Panc1 (cell line): ENCODE measurements at regions not wholly inside any gene's neighbourhood (a gene's known extent, or its start where the extent isn't known, plus 50 kb on each side); places are given as distances from the start of the nearest gene placed in this dataset.

Experiments
- ATAC-seq: fragments of 200-7000 bp; cut with Tn5 transposase; 2 replicates; pipeline ENCODE4 v1.9.1; 2020; ENCODE audit warnings: mild to moderate bottlenecking, moderate library complexity
- BruUV-seq: library from RNA; stranded (reverse); fragments of 400-500 nt; replicated peaks from 2 replicates; lab custom pipeline; 2021; lab: Mats Ljungman, UMichigan
- CTCF ChIA-PET: fragments of 300-600 bp; sonication (Branson Sonifier 250); formaldehyde crosslinking; loops from one replicate; lab custom pipeline; 2022; ENCODE audit warnings: antibody characterized with exemption; lab: Charles Lee
- POLR2A ChIA-PET: fragments of 300-600 bp; sonication (Branson Sonifier 250); formaldehyde crosslinking; loops from one replicate; lab custom pipeline; 2022; ENCODE audit warnings: antibody characterized with exemption; lab: Charles Lee
- DNase-seq: peaks from one replicate; pipeline ENCODE4 v3.0.0-alpha.2; 2010; ENCODE audit warnings: low read depth, low spot score
- H3K27ac ChIP-seq: 2 replicates; pipeline ENCODE4 v1.5.1; 2011; ENCODE audit warnings: mild to moderate bottlenecking, low read length, inconsistent platforms
- H3K27me3 ChIP-seq: fragments of 200-500 bp; sonication (Bioruptor generic); 2 replicates; pipeline ENCODE4 v1.6.0; 2014; ENCODE audit warnings: low read length, inconsistent platforms; ENCODE audit not compliant: control insufficient read depth, insufficient read depth
- H3K36me3 ChIP-seq: fragments of 200-500 bp; sonication (Bioruptor generic); 2 replicates; pipeline ENCODE4 v1.5.1; 2014; ENCODE audit warnings: inconsistent platforms, mild to moderate bottlenecking, low read length, moderate library complexity; ENCODE audit not compliant: control insufficient read depth, insufficient read depth
- H3K4me1 ChIP-seq: 2 replicates; pipeline ENCODE4 v1.5.1; 2011; ENCODE audit warnings: inconsistent platforms, mild to moderate bottlenecking, low read length, moderate library complexity; ENCODE audit not compliant: control insufficient read depth, insufficient read depth
- H3K4me3 ChIP-seq, 2 experiments: 2 replicates each; pipeline ENCODE4 v1.5.1; 2011 to 2012; ENCODE audit warnings: low read depth in 2 of 2, low read length in 2 of 2, mild to moderate bottlenecking in 2 of 2, inconsistent platforms in 1 of 2, moderate library complexity in 1 of 2
- H3K9me3 ChIP-seq: fragments of 200-500 bp; sonication (Bioruptor generic); 2 replicates; pipeline ENCODE4 v1.5.1; 2014; ENCODE audit warnings: low read depth, mild to moderate bottlenecking, inconsistent platforms, low read length, moderate library complexity; ENCODE audit not compliant: control insufficient read depth, insufficient read depth
- CTCF ChIP-seq: fragments of 450-650 bp; IDR thresholded peaks from 2 replicates; pipeline ENCODE4 v1.5.1; 2017; ENCODE audit warnings: mild to moderate bottlenecking
- POLR2AphosphoS5 ChIP-seq: IDR thresholded peaks from 2 replicates; pipeline ENCODE4 v1.6.1; 2012; ENCODE audit warnings: mild to moderate bottlenecking, low read depth, low read length, moderate library complexity
- REST ChIP-seq, 2 experiments: IDR thresholded peaks; 2 replicates each; pipeline ENCODE4 v1.6.1; 2011 to 2012; ENCODE audit warnings: low read depth in 2 of 2, control low read depth in 1 of 2, low read length in 1 of 2, mild to moderate bottlenecking in 1 of 2, moderate library complexity in 1 of 2; ENCODE audit not compliant: insufficient read depth in 1 of 2
- SIN3A ChIP-seq: IDR thresholded peaks from 2 replicates; pipeline ENCODE4 v1.6.1; 2012; ENCODE audit warnings: low read depth, mild to moderate bottlenecking, low read length, moderate library complexity, borderline replicate concordance; ENCODE audit not compliant: insufficient read depth
- TCF7L2 ChIP-seq: IDR thresholded peaks from 2 replicates; pipeline ENCODE4 v1.6.1; 2011; ENCODE audit warnings: mild to moderate bottlenecking, low read depth, low read length, inconsistent platforms
- in situ Hi-C: cut with HindIII; loops from 2 replicates; pipeline ENCODE4 v1.10.0; 2016; ENCODE audit warnings: low sequenced_read_pairs, low pct_unique_long_range_greater_than_20kb
- intact Hi-C: fragments of 100-400 bp; cut with micrococcal nuclease; formaldehyde crosslinking; loops from one replicate; pipeline ENCODE4 v1.10.0; 2022; ENCODE audit not compliant: unreplicated experiment

- DNase-seq, result no peak
Measured at GRCh38 chr4:38442073-38442788, 221.8 kb upstream of the KLF3 start.

More at GRCh38 chr4:38442073-38442788, 221.8 kb upstream of the KLF3 start:
- Histone ChIP-seq H3K9me3 (no peaks in the 10 kb centered on the region), H3K4me1 (no peaks in the 10 kb centered on the region), H3K27ac (no peak overlapping the region), H3K4me3 (no peak overlapping the region), H3K36me3 (no peaks in the 10 kb centered on the region), H3K27me3 (no peaks in the 10 kb centered on the region)
- BruUV-seq, result no TSS peak
- no peak for ATAC-seq
- TF ChIP-seq REST (IDR thresholded peaks at IDR 0.05; ENCODE audit: insufficient read depth in 1 of 2, low read depth in 2 of 2, low read length in 1 of 2) (no peak), TCF7L2 (no peak), CTCF (no peak), POLR2AphosphoS5 (no peak), SIN3A (no peak)
- intact Hi-C loops (no loop called here), in situ Hi-C loops (no loop called here)
- CTCF ChIA-PET, result no interaction called here
- POLR2A ChIA-PET, result no interaction called here
